Parathyroid adenoma (tissue), 2 donors: ENCODE measurements at regions not wholly inside any gene's neighbourhood (a gene's known extent, or its start where the extent isn't known, plus 50 kb on each side); places are given as distances from the start of the nearest gene placed in this dataset.

Experiments used
- H2AFZ ChIP-seq: fragments of 300-600 bp; sonication (generic); one replicate; pipeline ENCODE4 v1.7.0; 2017; ENCODE audit warnings: antibody characterized with exemption, mild to moderate bottlenecking
- H3K27ac ChIP-seq: fragments of 300-600 bp; sonication (generic); one replicate; pipeline ENCODE4 v1.7.0; 2017
- H3K27me3 ChIP-seq: fragments of 300-600 bp; sonication (generic); one replicate; pipeline ENCODE4 v1.7.0; 2017; ENCODE audit warnings: low read length; ENCODE audit not compliant: control insufficient read depth, insufficient read depth
- H3K36me3 ChIP-seq: fragments of 300-600 bp; sonication (generic); one replicate; pipeline ENCODE4 v1.7.0; 2017; ENCODE audit warnings: low read length; ENCODE audit not compliant: control insufficient read depth, insufficient read depth
- H3K4me1 ChIP-seq: fragments of 300-600 bp; sonication (generic); one replicate; pipeline ENCODE4 v1.7.0; 2017; ENCODE audit warnings: control low read depth
- H3K4me2 ChIP-seq: fragments of 300-600 bp; sonication (generic); one replicate; pipeline ENCODE4 v1.7.0; 2017; ENCODE audit warnings: low read length
- H3K4me3 ChIP-seq: fragments of 300-600 bp; sonication (generic); one replicate; pipeline ENCODE4 v1.7.0; 2017; ENCODE audit warnings: low read depth, low read length
- H3K79me2 ChIP-seq: fragments of 300-600 bp; sonication (generic); one replicate; pipeline ENCODE4 v1.7.0; 2017; ENCODE audit warnings: control low read depth
- H3K9ac ChIP-seq: fragments of 300-600 bp; sonication (generic); one replicate; pipeline ENCODE4 v1.7.0; 2017; ENCODE audit warnings: mild to moderate bottlenecking
- H3K9me3 ChIP-seq: fragments of 300-600 bp; sonication (generic); one replicate; pipeline ENCODE4 v1.7.0; 2017; ENCODE audit warnings: low read length; ENCODE audit not compliant: control insufficient read depth
- TF ChIP-seq, protein P1 (sequence below): fragments of 300-600 bp; sonication (generic); IDR thresholded peaks from one replicate; pipeline ENCODE4 v1.7.0; 2017; ENCODE audit warnings: antibody characterized with exemption, mild to moderate bottlenecking
- donor health status: primary hyperparathyroidism.

DNA sequence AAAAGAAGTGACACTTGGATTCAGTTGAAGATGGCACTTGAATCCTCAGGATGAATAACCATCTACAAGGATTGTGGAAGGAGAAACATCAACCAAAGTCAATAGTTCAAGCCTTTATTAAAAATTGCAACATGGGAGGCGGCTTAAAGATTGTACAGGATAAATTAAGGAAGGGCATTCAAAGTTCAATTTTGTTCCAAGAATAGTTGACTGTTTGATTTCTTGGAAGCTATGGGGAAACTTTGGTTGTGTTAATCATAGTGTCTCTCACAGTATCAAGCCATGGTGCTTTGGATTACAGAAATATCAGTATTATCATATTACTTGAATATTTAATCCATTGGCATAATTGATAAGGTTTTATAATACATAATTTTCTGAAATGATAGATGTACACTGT is 1844.3 kb downstream of the MAT2B start:
- TF ChIP-seq, protein P1, sequence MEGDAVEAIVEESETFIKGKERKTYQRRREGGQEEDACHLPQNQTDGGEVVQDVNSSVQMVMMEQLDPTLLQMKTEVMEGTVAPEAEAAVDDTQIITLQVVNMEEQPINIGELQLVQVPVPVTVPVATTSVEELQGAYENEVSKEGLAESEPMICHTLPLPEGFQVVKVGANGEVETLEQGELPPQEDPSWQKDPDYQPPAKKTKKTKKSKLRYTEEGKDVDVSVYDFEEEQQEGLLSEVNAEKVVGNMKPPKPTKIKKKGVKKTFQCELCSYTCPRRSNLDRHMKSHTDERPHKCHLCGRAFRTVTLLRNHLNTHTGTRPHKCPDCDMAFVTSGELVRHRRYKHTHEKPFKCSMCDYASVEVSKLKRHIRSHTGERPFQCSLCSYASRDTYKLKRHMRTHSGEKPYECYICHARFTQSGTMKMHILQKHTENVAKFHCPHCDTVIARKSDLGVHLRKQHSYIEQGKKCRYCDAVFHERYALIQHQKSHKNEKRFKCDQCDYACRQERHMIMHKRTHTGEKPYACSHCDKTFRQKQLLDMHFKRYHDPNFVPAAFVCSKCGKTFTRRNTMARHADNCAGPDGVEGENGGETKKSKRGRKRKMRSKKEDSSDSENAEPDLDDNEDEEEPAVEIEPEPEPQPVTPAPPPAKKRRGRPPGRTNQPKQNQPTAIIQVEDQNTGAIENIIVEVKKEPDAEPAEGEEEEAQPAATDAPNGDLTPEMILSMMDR = no peak
- Histone ChIP-seq H3K9ac (no peak overlapping the region), H3K36me3 (no peaks in the 10 kb centered on the region), H3K9me3 (no peaks in the 10 kb centered on the region), H3K4me2 (no peak overlapping the region), H3K27me3 (no peaks in the 10 kb centered on the region), H3K79me2 (no peaks in the 10 kb centered on the region), H3K27ac (no peak overlapping the region), H3K4me1 (no peaks in the 10 kb centered on the region), H2AFZ (no peak overlapping the region), H3K4me3 (no peak overlapping the region)

DNA sequence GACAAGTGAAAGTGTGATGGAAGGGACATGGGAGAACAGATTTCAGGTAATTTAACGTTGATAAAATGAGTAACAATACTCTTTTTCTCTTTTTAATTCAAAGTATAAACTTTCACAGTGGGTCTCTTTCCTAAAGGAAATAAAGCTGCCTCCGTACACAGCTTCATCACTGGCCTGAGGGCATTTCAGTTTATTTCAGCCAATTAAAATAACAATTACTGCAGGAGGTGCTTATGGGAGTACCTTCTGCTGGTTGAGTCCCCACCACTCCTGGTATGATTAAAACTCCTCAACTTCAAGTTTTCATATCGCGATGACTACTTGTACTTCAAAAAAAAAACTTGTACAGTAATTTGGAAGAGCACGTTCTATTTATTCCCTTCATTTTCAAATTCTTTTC is 1845.9 kb downstream of the MAT2B start:
- Histone ChIP-seq H3K79me2 (no peaks in the 10 kb centered on the region), H2AFZ (no peak overlapping the region), H3K4me3 (no peak overlapping the region), H3K9ac (no peak overlapping the region), H3K4me2 (no peak overlapping the region), H3K27me3 (no peaks in the 10 kb centered on the region), H3K27ac (no peak overlapping the region), H3K36me3 (no peaks in the 10 kb centered on the region), H3K4me1 (no peaks in the 10 kb centered on the region), H3K9me3 (no peaks in the 10 kb centered on the region)
- TF ChIP-seq, protein P1 = no peak

DNA sequence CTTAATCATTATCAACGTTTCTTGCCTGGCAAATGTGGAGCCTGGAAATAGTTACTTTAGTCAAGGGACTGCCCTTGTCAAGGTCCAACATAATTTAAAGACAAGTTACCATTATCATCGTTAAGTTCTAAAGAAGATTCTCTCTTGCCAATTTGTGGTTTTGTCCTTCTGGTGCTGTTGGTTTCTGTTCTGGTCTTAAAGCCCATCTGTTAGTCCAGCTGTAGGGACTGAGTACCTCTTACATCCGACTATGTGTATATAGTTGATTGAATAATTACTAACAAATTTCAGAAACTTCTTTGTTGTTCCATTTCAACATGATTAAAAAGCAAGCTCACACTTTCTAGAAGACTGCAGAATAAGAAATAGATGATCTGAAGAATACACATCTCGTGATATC is 1854.9 kb downstream of the MAT2B start:
- H3K27ac ChIP-seq = no peak overlapping the region
- H3K4me3 ChIP-seq = no peak overlapping the region
- no peaks in the 10 kb centered on the region for H3K79me2 ChIP-seq
- no peak overlapping the region for H3K9ac ChIP-seq
- H3K4me2 ChIP-seq = no peak overlapping the region
- TF ChIP-seq, protein P1 = no peak
- no peak overlapping the region for H2AFZ ChIP-seq
- no peaks in the 10 kb centered on the region for H3K36me3 ChIP-seq
- no peaks in the 10 kb centered on the region for H3K4me1 ChIP-seq
- no peaks in the 10 kb centered on the region for H3K9me3 ChIP-seq
- H3K27me3 ChIP-seq = no peaks in the 10 kb centered on the region

DNA sequence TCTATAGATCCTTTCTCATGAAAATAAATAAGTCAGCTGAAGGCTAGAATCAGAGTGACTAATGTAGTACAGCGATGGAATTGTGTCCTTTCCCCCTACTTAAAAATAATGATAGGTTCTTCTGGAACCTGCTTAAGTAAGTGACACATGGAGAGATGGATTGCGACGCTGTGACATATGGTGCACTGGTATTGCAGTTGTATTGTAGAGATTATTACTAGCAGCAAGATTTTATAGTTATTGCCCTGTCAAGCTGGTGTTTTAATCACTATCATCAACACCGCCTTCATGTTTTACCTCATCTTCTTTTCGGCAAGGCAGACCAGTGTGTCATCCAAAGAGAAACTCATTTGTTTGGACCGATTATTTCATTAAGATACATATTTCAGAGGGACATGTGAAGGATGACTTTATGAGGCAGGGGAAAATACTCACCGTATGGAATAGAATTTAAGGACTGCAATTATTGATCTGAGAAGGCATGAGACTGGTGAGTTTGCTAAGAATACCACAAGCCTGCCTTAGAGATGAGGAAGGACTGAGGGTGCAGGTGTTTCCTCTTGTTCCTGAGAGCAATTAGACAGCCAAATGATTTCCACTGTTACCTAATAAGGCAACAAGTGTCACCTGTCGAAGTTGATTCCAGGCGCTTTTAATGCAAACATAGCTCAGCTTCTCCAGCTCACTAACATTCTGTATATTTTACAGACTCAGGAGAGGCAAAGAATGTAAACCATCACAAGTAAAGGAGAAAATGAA is 1855.5 kb downstream of the MAT2B start:
- TF ChIP-seq, protein P1 = no peak
- Histone ChIP-seq H3K4me1 (no peaks in the 10 kb centered on the region), H3K4me3 (no peak overlapping the region), H3K4me2 (no peak overlapping the region), H3K79me2 (no peaks in the 10 kb centered on the region), H2AFZ (no peak overlapping the region), H3K36me3 (no peaks in the 10 kb centered on the region), H3K27ac (no peak overlapping the region), H3K9ac (no peak overlapping the region), H3K27me3 (no peaks in the 10 kb centered on the region), H3K9me3 (no peaks in the 10 kb centered on the region)

DNA sequence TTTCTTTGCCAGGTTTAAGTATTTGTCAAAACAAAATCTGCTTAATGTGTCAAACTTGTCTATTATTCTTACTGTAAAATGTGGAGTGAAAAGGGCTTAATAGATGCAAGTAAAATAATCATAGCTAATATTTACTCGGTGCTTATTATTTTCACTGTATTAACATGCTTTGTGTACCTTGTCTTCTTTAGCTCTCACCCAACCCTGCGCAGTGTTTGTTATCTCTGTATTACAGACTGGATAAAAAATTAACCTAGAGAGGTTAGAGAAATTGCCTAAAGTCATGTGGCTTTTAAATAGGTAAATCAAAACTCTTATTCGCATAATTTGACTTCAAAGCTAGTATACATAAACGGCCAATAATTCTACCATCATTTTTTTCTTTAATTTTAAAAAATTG is 1864.8 kb downstream of the MAT2B start:
- TF ChIP-seq, protein P1 = no peak

More for the DNA sequence above, 1864.8 kb downstream of the MAT2B start:
- no peak overlapping the region for H3K27ac ChIP-seq
- H3K27me3 ChIP-seq = no peaks in the 10 kb centered on the region
- no peak overlapping the region for H3K4me2 ChIP-seq
- no peak overlapping the region for H2AFZ ChIP-seq
- no peaks in the 10 kb centered on the region for H3K79me2 ChIP-seq
- no peak overlapping the region for H3K9ac ChIP-seq
- H3K4me3 ChIP-seq = no peak overlapping the region
- H3K36me3 ChIP-seq = no peaks in the 10 kb centered on the region
- no peaks in the 10 kb centered on the region for H3K9me3 ChIP-seq
- no peaks in the 10 kb centered on the region for H3K4me1 ChIP-seq
